ENCODE measurements at regions not wholly inside any gene's neighbourhood (a gene's known extent, or its start where the extent isn't known, plus 50 kb on each side); places are given as distances from the start of the nearest gene placed in this dataset.
"Not testable (repeated sequence)": the region's sequence is repeated elsewhere in the genome, so short reads cannot be mapped to it uniquely, and the experiment has no call there.

- DNase-seq (ENCODE audit: low read depth in 2 of 2) = no peak
These were observed 168.6 kb upstream of the FAR2 start for GRCh38 chr12:28980436-28980835.

- DNase-seq (ENCODE audit: low read depth in 2 of 2) = no peak
These were observed 161.3 kb upstream of the FAR2 start for GRCh38 chr12:28987538-28988324.

GRCh38 chr12:28988325-28988704 lies 160.8 kb upstream of the FAR2 start:
- DNase-seq (ENCODE audit: low read depth in 2 of 2) = no peak

- DNase-seq (ENCODE audit: low read depth in 2 of 2) = no peak
These were observed 157.5 kb upstream of the FAR2 start for GRCh38 chr12:28991626-28992025.

GRCh38 chr12:28993720-28994119 lies 155.4 kb upstream of the FAR2 start:
- no peak for DNase-seq (ENCODE audit: low read depth in 2 of 2)

- DNase-seq (ENCODE audit: low read depth in 2 of 2) = no peak
These were observed 154.8 kb upstream of the FAR2 start for GRCh38 chr12:28994179-28994715.

GRCh38 chr12:28996688-28997087 lies 152.4 kb upstream of the FAR2 start:
- no peak for DNase-seq (ENCODE audit: low read depth in 2 of 2)

GRCh38 chr12:28998662-28999120 lies 150.4 kb upstream of the FAR2 start:
- peak; percentile 12 to 22 for DNase-seq (ENCODE audit: low read depth in 2 of 2)

- no peak for DNase-seq (ENCODE audit: low read depth in 2 of 2)
These were observed 144.8 kb upstream of the FAR2 start for GRCh38 chr12:29004066-29004935.

GRCh38 chr12:29004936-29005304 lies 144.2 kb upstream of the FAR2 start:
- no peak for DNase-seq (ENCODE audit: low read depth in 2 of 2)

- no peak for DNase-seq (ENCODE audit: low read depth in 2 of 2)
These were observed 140.3 kb upstream of the FAR2 start for GRCh38 chr12:29008786-29009185.

- no peak for DNase-seq (ENCODE audit: low read depth in 2 of 2)
These were observed 136.4 kb upstream of the FAR2 start for GRCh38 chr12:29012673-29013072.

- DNase-seq (ENCODE audit: low read depth in 2 of 2) = not testable (repeated sequence)
These were observed 131.5 kb upstream of the FAR2 start for GRCh38 chr12:29017532-29017931.

- no peak for DNase-seq (ENCODE audit: low read depth in 2 of 2)
These were observed 125.5 kb upstream of the FAR2 start for GRCh38 chr12:29023436-29024076.

- no peak for DNase-seq (ENCODE audit: low read depth in 2 of 2)
These were observed 125.0 kb upstream of the FAR2 start for GRCh38 chr12:29024117-29024516.

- DNase-seq (ENCODE audit: low read depth in 2 of 2) = no peak
These were observed 123.1 kb upstream of the FAR2 start for GRCh38 chr12:29025937-29026336.

GRCh38 chr12:29026419-29026818 lies 122.7 kb upstream of the FAR2 start:
- no peak for DNase-seq (ENCODE audit: low read depth in 2 of 2)

GRCh38 chr12:29029484-29029883 lies 119.6 kb upstream of the FAR2 start:
- DNase-seq (ENCODE audit: low read depth in 2 of 2) = not testable (repeated sequence)

- DNase-seq (ENCODE audit: low read depth in 2 of 2) = no peak
These were observed 119.1 kb upstream of the FAR2 start for GRCh38 chr12:29030006-29030405.

GRCh38 chr12:29032446-29032845 lies 116.6 kb upstream of the FAR2 start:
- DNase-seq (ENCODE audit: low read depth in 2 of 2) = peak in 1 of 2 experiments; percentile 57

- no peak for DNase-seq (ENCODE audit: low read depth in 2 of 2)
These were observed 115.6 kb upstream of the FAR2 start for GRCh38 chr12:29033519-29033918.

- DNase-seq (ENCODE audit: low read depth in 2 of 2) = no peak
These were observed 114.0 kb upstream of the FAR2 start for GRCh38 chr12:29035112-29035511.

Data from fibroblast of skin of left quadriceps (primary cell).